HG03442 (cell line): ENCODE measurements at regions not wholly inside any gene's neighbourhood (a gene's known extent, or its start where the extent isn't known, plus 50 kb on each side); places are given as distances from the start of the nearest gene placed in this dataset.

Source experiments
- ATAC-seq: cut with Tn5 transposase; IDR thresholded peaks from one replicate; pipeline ENCODE4 v1.9.1; 2021; ENCODE audit warnings: mild to moderate bottlenecking, moderate library complexity; ENCODE audit not compliant: unreplicated experiment

DNA sequence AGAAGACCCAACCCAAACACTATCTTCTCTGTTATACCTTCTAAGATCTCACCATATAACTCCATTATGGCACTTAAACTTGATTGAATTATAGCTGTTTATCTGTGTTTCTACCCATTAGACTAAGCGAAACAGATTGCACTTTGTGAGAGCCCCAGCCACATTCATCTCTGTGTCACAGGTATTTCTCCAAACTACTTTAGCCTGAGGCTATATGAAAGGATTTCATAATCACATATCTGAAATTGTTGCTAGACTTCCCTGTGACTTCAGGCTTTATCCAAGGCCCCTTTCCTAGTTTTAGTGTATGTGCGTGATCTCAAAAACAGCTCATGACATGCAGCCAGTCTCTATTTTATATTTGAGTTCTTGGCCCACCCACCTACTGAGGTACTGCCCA is 745.0 kb upstream of the ACVR2A start:
- ATAC-seq: no peak

DNA sequence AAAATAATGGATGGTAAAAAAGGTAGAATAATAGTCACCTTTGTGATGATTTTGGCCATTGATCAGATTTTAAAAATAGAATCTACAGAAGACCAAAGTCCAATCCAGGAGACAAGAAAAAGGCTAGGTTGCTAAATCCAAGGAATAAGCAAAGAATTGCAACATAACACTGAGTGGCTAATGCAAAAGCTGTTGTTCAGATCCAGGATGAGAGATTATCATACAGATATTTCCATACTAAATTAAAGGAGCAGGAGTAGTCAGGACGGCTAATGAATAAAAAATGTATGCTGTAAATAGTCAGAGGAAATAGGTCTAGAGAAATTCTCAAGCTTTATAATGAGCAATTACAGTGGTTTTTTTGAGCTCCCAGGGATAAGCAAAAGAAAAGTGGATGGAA is 745.9 kb upstream of the ACVR2A start:
- ATAC-seq: no peak

DNA sequence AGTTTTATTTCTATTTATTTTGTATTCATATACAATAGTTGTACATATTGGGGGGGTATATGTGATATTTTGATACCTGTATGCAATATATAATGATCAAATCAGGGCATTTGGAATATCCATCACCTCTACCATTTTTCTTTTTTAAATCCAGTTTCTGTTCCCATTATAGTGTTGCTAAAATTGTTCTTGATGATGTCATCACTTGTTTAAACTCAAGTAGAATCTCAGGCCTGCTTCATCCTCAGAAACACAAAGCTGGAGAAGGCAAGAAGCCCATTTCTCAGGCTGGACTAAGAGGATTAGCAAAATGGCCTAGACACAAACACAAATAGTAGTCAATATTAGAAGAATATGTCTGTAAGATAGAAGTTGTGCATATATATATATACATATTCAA is 747.1 kb upstream of the ACVR2A start:
- ATAC-seq: no peak

DNA sequence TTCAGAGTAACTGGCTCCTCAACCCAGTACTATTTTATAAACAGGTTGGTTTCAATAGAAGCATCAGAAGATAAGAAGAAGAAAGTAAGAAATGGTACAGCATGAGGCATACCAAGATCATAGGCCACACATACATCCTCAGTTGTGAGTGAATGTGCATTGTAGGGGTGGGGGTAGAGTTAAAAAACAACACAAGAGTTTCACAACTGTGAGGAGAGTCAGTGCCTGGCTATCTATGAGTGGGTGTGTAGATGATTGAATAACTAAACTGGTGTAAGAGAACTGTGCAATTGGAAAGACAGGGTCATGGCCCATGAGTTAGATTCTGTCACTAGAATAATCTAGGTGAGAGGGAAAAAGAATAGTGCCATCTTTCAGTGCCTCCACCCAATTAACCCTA is 748.2 kb upstream of the ACVR2A start:
- ATAC-seq: no peak

DNA sequence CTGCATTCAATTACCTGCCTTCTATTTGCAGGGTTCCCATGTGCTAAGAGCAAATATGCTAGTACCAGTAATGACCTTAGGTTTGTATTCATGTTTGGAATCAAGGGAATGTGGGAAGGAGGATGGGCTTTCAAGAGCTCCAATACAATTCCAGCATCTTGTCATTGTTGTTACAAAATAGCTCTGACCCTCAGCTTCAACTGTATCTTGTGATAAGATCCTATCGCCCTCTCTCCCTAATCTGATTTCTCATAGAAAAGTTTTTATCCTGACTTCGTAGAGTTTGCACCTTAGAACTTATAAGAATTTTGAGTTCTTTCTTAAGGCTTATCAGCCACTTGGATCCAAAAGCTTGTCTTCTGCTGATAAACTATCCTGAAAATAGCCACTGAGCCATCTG is 749.5 kb upstream of the ACVR2A start:
- ATAC-seq: no peak

DNA sequence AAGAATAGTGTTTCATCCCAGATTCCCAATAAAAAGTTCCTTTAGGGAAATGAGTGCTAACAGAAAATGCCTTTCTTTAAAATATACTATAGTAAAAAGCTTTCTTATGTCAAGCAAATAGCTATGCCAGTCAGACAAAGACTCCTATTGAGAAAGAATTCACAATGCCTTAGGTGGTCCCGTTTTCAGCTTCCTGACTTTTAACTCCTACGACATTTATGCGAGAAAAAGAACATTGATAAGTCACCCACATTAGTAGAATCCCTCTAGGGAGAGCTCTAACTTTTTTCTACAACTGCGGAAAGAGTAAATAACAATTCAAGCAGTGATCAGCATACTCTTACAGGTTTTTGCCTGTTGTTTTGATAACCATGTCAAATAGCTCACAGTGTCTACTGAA is 750.8 kb upstream of the ACVR2A start:
- no peak for ATAC-seq

DNA sequence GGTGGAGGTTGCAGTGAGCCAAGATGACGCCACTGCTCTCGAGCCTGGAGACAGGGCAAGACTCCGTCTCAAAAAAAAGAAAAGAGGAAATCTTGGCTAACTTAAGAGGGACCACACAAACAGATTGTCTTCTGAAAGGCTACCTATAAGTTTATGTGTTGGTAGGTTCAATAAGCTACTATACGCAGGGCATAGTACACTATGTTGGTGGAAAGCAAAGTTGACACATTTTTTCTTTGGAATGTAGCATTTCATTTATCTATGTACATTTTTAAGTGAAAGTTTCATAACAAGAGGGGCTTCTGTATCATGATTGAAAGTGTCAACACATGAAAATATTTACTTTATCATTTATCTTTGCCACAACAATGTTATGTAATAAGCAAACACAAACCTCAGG is 752.6 kb upstream of the ACVR2A start:
- ATAC-seq: no peak

DNA sequence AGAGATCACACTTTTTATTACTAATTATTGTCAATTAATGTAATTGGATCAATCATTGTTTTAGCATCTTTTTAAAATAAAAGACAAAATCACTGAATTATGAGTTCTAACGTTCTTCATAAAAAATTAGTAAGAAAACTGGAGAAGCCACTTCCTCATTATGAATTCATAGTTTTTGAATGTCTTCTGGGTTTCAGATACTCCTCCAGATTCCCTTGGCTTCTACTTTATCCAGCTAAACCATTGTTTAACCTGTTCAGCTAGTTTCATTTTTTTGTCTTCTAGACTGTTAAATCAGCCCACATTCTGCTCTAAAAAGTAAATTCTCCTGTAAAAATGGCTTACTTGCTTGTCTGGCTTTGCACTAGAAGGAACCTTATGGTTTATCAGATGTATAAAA is 753.4 kb upstream of the ACVR2A start:
- ATAC-seq: no peak

DNA sequence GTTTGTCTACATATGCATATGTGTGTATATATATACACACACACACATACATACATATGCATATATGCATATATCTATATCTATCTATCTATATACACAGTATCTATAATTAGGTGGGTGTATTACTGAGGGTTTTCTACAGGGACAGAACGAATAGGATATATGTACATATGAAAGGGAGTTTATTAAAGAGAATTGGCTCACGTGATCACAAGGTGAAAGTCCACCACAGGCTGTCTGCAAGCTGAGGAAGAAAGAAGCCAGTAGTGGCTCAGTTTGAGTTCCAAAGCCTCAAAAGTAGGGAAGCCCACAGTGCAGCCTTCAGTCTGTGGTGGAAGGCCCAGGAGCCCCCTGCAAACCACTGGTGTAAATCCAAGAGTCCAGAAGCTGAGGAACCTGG is 756.0 kb upstream of the ACVR2A start:
- ATAC-seq: no peak

DNA sequence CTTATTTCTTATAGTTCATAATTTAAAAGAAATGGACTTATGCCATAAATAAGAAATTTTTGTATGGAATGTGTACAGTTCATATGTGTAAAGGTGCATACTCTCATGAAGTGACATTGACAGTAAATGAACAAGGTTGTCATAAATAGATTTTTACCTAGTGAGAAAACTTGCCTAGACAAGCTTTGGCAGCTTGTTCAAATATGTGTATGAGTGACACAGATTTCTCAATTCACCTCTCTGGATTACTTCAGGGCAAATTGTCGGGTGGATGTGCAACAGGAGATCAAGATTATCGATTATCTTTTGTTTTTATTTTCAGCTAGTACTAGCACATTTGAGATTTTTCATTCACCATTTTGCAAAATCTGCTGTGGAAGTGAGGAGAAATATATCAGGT is 758.1 kb upstream of the ACVR2A start:
- ATAC-seq: no peak

DNA sequence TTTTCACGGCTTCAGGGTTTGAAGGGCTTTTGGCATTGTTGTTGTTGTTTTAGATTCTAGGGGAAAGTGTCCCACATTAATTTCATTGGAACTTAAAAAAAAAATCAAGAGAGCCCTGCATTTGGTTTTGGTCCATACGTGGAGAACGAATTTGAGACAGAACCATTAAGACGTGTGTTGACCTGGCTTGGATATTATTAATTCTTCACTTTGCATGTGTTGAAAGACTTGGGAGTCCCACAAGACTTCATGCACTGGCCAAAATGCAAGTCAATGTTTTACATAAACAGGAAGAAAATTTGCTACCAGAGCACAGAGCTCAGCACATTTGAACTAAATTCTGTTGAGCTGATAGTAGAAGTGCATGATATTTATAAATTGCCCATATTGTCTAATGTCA is 761.2 kb upstream of the ACVR2A start:
- ATAC-seq: no peak

DNA sequence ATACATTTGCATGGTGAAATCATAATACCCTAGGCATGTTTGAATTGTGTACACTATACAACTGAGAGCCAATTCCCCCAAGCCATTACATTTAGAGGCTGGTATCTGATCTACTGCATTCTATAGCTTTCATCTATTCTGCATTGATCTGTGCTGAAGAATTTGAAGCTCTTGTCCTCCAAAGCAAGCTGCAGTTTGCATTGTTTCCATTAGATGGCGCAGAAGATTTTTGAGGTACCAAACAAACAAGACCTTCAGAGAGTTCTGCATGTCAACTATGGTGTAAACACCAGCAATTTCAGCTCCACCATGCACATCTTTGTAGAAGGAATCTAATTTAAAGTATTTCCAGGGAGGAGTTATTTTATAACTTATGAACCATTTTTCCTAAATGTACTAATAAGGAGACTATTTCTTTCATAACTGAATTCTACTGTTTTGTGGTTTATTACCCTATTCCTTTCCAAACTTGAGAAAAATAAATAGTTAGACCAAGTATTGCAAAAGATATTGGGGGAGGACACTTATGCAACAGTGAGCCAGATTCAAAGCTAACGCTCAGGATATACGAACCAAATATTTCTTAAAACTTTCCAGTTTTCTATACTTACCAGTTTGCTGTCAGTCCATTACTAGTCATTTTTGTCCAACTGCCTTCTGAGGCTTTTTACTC is 761.8 kb upstream of the ACVR2A start:
- ATAC-seq: peak; percentile 80

DNA sequence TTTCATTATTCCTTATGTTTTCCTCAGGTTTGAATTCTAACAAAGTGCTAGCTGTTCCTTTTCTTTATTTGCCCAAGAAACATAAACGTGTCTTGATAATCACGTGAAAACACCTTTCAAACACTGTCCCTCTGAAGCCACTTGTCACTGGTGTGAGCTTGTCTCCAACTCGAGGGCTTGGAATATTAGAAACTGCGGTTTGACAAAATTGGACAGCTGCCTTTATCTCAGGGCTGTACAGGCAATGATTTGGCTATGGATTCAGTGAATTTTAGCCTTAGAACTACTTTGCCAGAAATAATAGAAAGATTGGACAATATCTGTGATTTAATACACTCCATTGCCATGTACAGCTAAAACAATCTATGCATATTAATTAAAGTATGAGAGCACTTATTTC is 763.0 kb upstream of the ACVR2A start:
- no peak for ATAC-seq

DNA sequence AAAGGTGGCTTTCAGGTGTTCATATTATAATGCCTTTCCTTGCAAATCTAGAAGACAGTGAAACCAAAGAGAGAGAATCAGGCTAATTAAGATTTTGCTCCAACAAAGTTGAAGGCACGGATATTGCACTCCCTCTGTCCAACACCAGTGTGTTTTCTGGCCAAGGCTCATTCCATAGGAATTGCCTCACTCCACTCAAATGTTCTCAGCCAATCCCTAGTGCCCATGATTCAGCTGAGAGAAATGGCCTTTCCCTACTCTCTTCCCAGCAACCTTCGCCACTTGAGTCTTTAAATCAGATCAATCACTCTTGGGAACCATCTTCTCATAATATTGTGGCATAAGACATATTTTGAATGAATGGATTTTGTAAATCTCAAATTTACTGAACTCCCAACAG is 768.2 kb upstream of the ACVR2A start:
- ATAC-seq: no peak

DNA sequence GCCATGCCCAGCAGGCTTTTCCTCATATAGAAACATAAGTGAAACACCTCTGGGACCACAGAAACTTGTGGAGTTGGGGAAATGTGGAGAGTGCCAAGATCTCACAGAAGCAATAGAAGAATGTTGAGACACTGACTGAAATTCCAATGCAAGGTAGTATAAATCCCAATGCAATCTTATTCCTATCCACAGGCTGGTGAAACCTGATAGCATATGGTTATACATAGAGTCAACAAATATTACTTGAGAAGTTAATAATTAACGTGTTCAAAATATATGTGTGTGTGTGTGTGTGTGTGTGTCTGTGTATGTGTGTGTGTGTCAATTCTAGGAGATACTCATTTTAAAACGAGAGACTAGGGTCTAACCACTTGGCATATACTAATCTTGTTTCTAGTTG is 776.8 kb upstream of the ACVR2A start:
- no peak for ATAC-seq

DNA sequence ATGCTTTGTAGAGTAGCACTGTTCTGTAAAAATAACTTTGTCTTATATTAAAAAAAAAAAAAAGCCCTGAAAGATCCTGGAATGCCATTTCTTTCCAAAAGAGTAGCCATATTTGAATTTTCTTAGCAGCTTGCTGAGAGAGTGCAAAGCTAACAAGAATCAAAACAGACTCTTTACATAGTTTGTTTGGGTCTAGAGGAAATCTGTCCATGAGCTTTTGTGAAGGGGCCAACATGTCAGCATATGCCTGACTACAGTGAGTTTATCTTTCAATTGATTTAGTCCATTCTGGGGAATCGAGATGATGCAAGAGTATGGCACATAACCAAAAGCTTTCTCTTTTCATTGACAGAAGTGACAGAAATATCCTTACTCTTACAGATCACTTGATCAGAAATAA is 777.7 kb upstream of the ACVR2A start:
- no peak for ATAC-seq

DNA sequence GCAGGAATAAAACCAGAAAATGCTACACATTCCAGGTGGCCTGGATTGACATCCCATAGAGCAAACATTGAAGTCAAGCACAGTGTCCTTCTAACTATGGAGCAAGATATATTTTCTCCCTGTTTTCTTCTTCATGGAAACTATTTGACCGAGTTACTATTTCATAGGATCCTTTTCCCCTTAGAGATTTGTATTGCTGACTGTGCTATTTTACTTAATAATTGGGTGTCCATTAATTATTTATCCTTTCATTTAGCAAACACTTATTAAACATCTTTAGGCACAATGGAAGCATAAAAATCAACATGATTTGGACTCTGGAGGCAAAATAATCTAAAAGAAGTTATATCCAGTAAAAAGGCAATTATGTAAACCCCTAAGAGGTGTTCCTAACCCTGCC is 782.8 kb upstream of the ACVR2A start:
- no peak for ATAC-seq

DNA sequence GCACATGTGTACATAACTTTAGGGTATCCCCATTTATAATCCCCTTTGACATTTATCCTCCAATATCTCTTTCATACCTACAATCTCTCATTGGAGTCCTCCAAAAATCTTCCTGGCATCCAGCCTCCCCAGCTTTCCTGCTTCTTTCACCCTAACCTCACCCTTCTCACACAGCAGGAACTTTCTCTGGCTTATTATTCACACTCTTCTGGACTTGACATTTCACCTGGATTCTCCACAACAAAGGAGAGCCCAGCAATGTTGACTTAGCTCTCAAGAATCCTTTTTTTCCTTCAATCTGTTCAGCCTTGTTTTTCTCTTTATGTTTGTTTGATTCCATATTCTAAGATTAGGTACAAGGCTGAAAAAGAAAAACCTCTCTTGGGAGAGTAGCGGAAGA is 783.6 kb upstream of the ACVR2A start:
- no peak for ATAC-seq

DNA sequence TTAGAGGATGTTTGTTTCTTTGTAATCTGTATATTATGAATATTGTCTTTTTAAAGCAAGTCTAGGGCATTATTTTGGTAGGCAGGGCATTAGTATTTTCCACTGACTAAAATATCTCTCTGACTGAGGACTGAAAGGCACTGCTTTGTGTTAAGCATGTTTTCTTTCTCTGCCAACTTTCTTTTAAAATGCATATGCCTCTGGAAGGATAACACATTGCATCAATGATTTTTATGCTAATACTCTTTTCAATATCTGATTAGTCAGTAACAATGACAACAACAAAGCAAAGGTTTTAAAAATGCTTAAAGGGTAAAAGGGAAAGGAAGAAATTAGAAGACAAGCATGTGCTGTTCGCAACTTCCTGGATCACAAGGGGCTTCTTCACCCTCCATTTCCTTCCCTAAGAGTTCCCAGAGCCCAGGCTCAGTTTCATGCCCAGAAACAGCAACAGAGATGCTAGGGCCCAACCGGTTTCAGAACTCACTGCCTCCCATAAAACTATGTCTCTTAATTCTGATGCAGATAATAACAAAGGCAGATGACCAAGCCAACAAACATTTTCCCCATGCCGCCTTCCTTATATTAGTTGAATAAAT is 786.8 kb upstream of the ACVR2A start:
- ATAC-seq: no peak

DNA sequence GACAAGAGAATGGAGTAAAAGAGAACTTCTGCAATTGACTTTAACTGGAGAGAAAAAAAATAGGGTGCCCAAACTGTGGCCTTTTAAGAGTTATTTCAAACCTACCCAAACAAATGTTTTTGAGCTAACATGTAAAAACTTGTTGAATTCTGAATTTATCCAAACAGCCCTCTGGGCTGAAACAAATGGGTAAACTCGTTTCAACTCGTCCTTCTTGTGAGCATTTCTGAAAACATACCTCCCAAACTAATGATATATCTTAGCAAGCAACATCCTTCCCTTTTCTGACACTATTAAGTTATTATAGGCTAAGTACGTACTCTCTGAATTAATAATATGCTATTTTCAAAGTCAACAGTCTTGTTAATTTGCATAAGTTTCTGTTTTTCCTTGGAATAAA is 793.0 kb upstream of the ACVR2A start:
- no peak for ATAC-seq

DNA sequence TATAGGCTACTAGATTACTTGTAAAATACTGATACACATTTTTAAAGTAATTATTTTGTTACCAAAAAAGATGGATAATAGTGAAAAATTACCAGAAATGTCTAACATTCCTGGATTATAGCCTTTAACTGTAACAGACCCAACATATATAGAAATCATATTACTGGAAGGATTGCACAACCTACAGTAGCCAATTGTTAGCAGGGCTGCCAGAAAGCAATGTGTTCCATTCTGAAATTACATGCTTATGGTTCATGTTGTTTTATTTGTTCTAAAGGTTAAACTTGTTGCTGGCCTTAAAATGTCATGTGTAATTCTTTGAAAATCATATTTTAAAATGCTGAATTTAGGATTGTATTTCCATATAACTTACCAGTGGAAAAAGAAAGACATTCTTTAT is 793.6 kb upstream of the ACVR2A start:
- ATAC-seq: no peak

DNA sequence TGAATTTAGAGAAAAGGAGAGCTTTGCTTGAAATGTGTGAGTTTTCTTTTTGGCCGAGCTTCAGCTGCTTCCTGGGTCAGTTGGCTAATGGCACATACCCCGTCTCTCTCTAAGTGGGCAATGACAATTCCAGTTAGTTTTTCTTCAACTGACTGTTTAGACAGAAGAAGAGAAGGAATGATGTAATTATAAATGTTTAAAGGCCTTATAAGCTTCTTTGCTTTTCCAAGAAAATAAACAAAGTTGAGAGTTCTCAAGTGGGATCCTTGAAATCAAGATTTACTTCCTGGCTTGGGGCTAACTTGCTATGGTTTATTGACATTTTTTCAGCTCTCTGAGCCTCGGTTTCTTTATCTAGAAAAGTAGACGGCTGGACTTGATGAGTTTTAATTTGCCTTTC is 794.9 kb upstream of the ACVR2A start:
- no peak for ATAC-seq

DNA sequence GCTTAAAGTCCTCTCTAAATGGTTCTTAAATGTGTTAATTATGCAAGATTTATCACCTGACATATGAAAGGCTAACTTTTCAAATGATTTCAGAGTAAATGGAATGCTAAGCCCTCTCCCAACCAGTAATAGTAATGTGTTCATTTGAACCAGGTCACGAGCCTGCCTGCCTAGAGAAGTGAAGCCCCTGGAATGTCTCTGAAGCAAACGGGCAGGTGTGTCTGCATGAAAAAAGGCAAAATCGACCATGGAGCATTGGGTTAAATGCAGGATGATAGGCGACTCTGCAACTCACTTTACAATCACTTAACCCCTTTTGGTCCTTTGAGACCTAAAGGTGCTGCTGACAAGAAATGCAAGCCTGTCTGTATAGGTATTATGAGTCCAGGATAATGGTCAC is 798.4 kb upstream of the ACVR2A start:
- no peak for ATAC-seq
